IMR-90 (cell line): ENCODE measurements at regions not wholly inside any gene's neighbourhood (a gene's known extent, or its start where the extent isn't known, plus 50 kb on each side); places are given as distances from the start of the nearest gene placed in this dataset.

Experiments
- ATAC-seq: fragments of 200-7000 bp; cut with Tn5 transposase; 2 replicates; pipeline ENCODE4 v1.9.1; 2020; ENCODE audit warnings: low read depth, mild to moderate bottlenecking, moderate library complexity
- BruUV-seq: library from RNA; stranded (reverse); fragments of 400-500 nt; replicated peaks from 2 replicates; lab custom pipeline; 2021; lab: Mats Ljungman, UMichigan
- CTCF ChIA-PET: fragments of 300-600 bp; formaldehyde crosslinking; extraction: SDS; loops from one replicate; lab custom pipeline; 2021; ENCODE audit warnings: antibody characterized with exemption; lab: Yijun Ruan, JAX
- POLR2A ChIA-PET: fragments of 300-600 bp; sonication (Branson Sonifier 250); formaldehyde crosslinking; loops from one replicate; lab custom pipeline; 2022; ENCODE audit warnings: antibody characterized with exemption; ENCODE audit not compliant: unreplicated experiment; lab: Charles Lee
- DNase-seq: peaks from one replicate; pipeline ENCODE4 v3.0.0; 2013
- H2AFZ ChIP-seq: replicated peaks from 2 replicates; pipeline ENCODE3; 2013; ENCODE audit warnings: low read length, mild to moderate bottlenecking; ENCODE audit not compliant: poor library complexity
- H2AK5ac ChIP-seq: 2 replicates; pipeline ENCODE4 v1.6.1; 2013; ENCODE audit warnings: low read depth, low read length, inconsistent platforms
- H2AK9ac ChIP-seq: replicated peaks from 2 replicates; pipeline ENCODE3; 2013; ENCODE audit warnings: mild to moderate bottlenecking, low read depth, low read length, moderate library complexity; ENCODE audit not compliant: poor library complexity
- H2BK120ac ChIP-seq: 2 replicates; pipeline ENCODE4 v1.6.1; 2013; ENCODE audit warnings: low read depth, low read length, inconsistent platforms
- H2BK15ac ChIP-seq: 3 replicates; pipeline ENCODE4 v1.6.1; 2013; ENCODE audit warnings: low read depth, low read length, inconsistent platforms
- H2BK20ac ChIP-seq: 2 replicates; pipeline ENCODE4 v1.6.1; 2013; ENCODE audit warnings: low read depth, mild to moderate bottlenecking, inconsistent platforms, low read length, moderate library complexity
- H2BK5ac ChIP-seq: 2 replicates; pipeline ENCODE4 v1.6.1; 2013; ENCODE audit warnings: mild to moderate bottlenecking, low read depth, low read length, inconsistent platforms; ENCODE audit not compliant: poor library complexity, severe bottlenecking
- H3K14ac ChIP-seq: replicated peaks from 2 replicates; pipeline ENCODE4 v1.6.1; 2013; ENCODE audit warnings: low read depth, low read length, inconsistent platforms
- H3K18ac ChIP-seq: 2 replicates; pipeline ENCODE4 v1.6.1; 2013; ENCODE audit warnings: low read depth, low read length, control low read depth
- H3K23ac ChIP-seq: 2 replicates; pipeline ENCODE4 v1.6.1; 2013; ENCODE audit warnings: low read depth, low read length, inconsistent platforms
- H3K27ac ChIP-seq: 2 replicates; pipeline ENCODE4 v1.5.1; 2013; ENCODE audit warnings: mild to moderate bottlenecking, control low read depth, low read length; ENCODE audit not compliant: insufficient read depth
- H3K27me3 ChIP-seq: 2 replicates; pipeline ENCODE4 v1.6.1; 2013; ENCODE audit warnings: low read length; ENCODE audit not compliant: control insufficient read depth, insufficient read depth
- H3K36me3 ChIP-seq: 2 replicates; pipeline ENCODE4 v1.6.1; 2013; ENCODE audit warnings: low read length, mixed read lengths; ENCODE audit not compliant: control insufficient read depth, insufficient read depth
- H3K4ac ChIP-seq: 2 replicates; pipeline ENCODE4 v1.6.1; 2013; ENCODE audit warnings: low read depth, low read length, inconsistent platforms
- H3K4me1 ChIP-seq: 2 replicates; pipeline ENCODE4 v1.6.1; 2013; ENCODE audit warnings: low read length, mixed read lengths; ENCODE audit not compliant: control insufficient read depth, insufficient read depth
- H3K4me2 ChIP-seq: 2 replicates; pipeline ENCODE4 v1.6.1; 2013; ENCODE audit warnings: low read depth, mild to moderate bottlenecking, control low read depth, low read length, moderate library complexity
- H3K4me3 ChIP-seq: 2 replicates; pipeline ENCODE4 v1.5.1; 2013; ENCODE audit warnings: low read depth, mild to moderate bottlenecking, control low read depth, low read length, moderate library complexity; ENCODE audit not compliant: insufficient read depth
- H3K56ac ChIP-seq: 2 replicates; pipeline ENCODE4 v1.6.1; 2013; ENCODE audit warnings: low read length, inconsistent platforms; ENCODE audit not compliant: insufficient read depth; ENCODE audit errors: extremely low read depth
- H3K79me1 ChIP-seq, 2 experiments: 2 replicates each; pipeline ENCODE4 v1.6.1; 2013; ENCODE audit warnings: low read length in 2 of 2, inconsistent platforms in 1 of 2, low read depth in 1 of 2
- H3K9ac ChIP-seq: 2 replicates; pipeline ENCODE4 v1.6.1; 2013; ENCODE audit warnings: low read depth, low read length, control low read depth
- H3K9me1 ChIP-seq: 2 replicates; pipeline ENCODE4 v1.6.1; 2013; ENCODE audit warnings: low read length, inconsistent platforms; ENCODE audit not compliant: insufficient read depth
- H3K9me3 ChIP-seq: 2 replicates; pipeline ENCODE4 v1.6.1; 2013; ENCODE audit warnings: low read length; ENCODE audit not compliant: control insufficient read depth, insufficient read depth
- H4K20me1 ChIP-seq: 2 replicates; pipeline ENCODE4 v1.6.1; 2013; ENCODE audit warnings: low read length, inconsistent platforms; ENCODE audit not compliant: insufficient read depth
- H4K5ac ChIP-seq: 2 replicates; pipeline ENCODE4 v1.6.1; 2013; ENCODE audit warnings: mild to moderate bottlenecking, low read depth, low read length, control low read depth
- H4K8ac ChIP-seq, 2 experiments: 2 replicates each; pipeline ENCODE4 v1.6.1; 2013; ENCODE audit warnings: low read depth in 2 of 2, low read length in 2 of 2, control low read depth in 1 of 2, inconsistent platforms in 1 of 2
- H4K91ac ChIP-seq: 2 replicates; pipeline ENCODE4 v1.6.1; 2013; ENCODE audit warnings: low read depth, low read length, inconsistent platforms; ENCODE audit not compliant: insufficient read depth
- CEBPB ChIP-seq: IDR thresholded peaks from 2 replicates; pipeline ENCODE4 v1.6.1; 2012; ENCODE audit warnings: low read depth, low read length, improper control_type of control experiment
- CHD1 ChIP-seq: IDR thresholded peaks from 2 replicates; pipeline ENCODE4 v1.6.1; 2012; ENCODE audit warnings: low read depth, low read length, improper control_type of control experiment
- CTCF ChIP-seq: conservative IDR thresholded peaks from 2 replicates; pipeline ENCODE4 v1.5.1; 2012; ENCODE audit warnings: mild to moderate bottlenecking, low read depth, low read length, improper control_type of control experiment
- FOS ChIP-seq: fragments of 150-350 bp; IDR thresholded peaks from 2 replicates; pipeline ENCODE4 v1.6.1; 2016; ENCODE audit warnings: low read depth, low read length
- MAZ ChIP-seq: IDR thresholded peaks from 2 replicates; pipeline ENCODE4 v1.6.1; 2012; ENCODE audit warnings: low read depth, mild to moderate bottlenecking, low read length, improper control_type of control experiment, moderate library complexity, borderline replicate concordance
- MXI1 ChIP-seq: IDR thresholded peaks from 2 replicates; pipeline ENCODE4 v1.6.1; 2012; ENCODE audit warnings: low read depth, mild to moderate bottlenecking, low read length, moderate library complexity, borderline replicate concordance
- POLR2A ChIP-seq: IDR thresholded peaks from 2 replicates; pipeline ENCODE4 v1.6.1; 2012; ENCODE audit warnings: mild to moderate bottlenecking, low read depth, low read length
- RFX5 ChIP-seq: IDR thresholded peaks from 2 replicates; pipeline ENCODE4 v1.8.0; 2012; ENCODE audit warnings: low read depth, mild to moderate bottlenecking, low read length, moderate library complexity
- USF2 ChIP-seq: fragments of 150-350 bp; IDR thresholded peaks from 2 replicates; pipeline ENCODE4 v1.6.1; 2017; ENCODE audit warnings: mild to moderate bottlenecking, antibody characterized with exemption, low read length, low read depth
- WGBS, 2 experiments: methylation state at CpG; one replicate each; pipeline versions ENCODE4 v1.1.5 to v1.1.7; 2013; ENCODE audit warnings: missing lambda C conversion rate in 2 of 2; ENCODE audit not compliant: insufficient read length in 1 of 2; ENCODE audit errors: extremely low coverage in 2 of 2; 5-methylcytosine and 5-hydroxymethylcytosine counted together
- dilution Hi-C: fragments of 300-500 bp; cut with HindIII; formaldehyde crosslinking; loops from one replicate; pipeline ENCODE4 v1.14.3; 2018; ENCODE audit warnings: low sequenced_read_pairs; ENCODE audit not compliant: unreplicated experiment
- in situ Hi-C: fragments of 300-500 bp; cut with MboI; formaldehyde crosslinking; loops from 3 replicates; pipeline ENCODE4 v1.14.3; 2019; ENCODE audit warnings: low sequenced_read_pairs, inconsistent platforms, mixed read lengths
- intact Hi-C: fragments of 100-400 bp; cut with micrococcal nuclease; formaldehyde crosslinking; loops from 2 replicates; pipeline ENCODE4 v1.10.0; 2022

- no peak overlapping the region for H3K9ac ChIP-seq
- no peaks in the 10 kb centered on the region for H3K27me3 ChIP-seq
- peak overlapping the region; percentile 46; the same call in 1 of the 2 replicates for H3K18ac ChIP-seq
- peak overlapping the region; percentile 35 for H2AFZ ChIP-seq
- ChIA-PET CTCF (no interaction called here), POLR2A (no interaction called here)
- H3K23ac ChIP-seq, result no peak overlapping the region
- H4K5ac ChIP-seq, result no peak overlapping the region
- DNase-seq (no peak), ATAC-seq (no peak)
- no TSS peak for BruUV-seq
- no peaks in the 10 kb centered on the region for H3K79me1 ChIP-seq
- H3K4me3 ChIP-seq, result no peak overlapping the region
- H2BK120ac ChIP-seq, result 0 out of 2 replicates have a peak overlapping the region, but pooled peaks have one; percentile 2
- dilution Hi-C loops (no loop called here), intact Hi-C loops (no loop called here), in situ Hi-C loops (no loop called here)
- H4K8ac ChIP-seq, result no peak overlapping the region
- no peak for TF ChIP-seq POLR2A
- no peak for TF ChIP-seq CHD1
- no peak for TF ChIP-seq FOS
- no peak for TF ChIP-seq MAZ
- TF ChIP-seq MXI1, result no peak
- TF ChIP-seq CEBPB, result no peak
- TF ChIP-seq CTCF, result no peak
- TF ChIP-seq USF2, result no peak
- no peak for TF ChIP-seq RFX5
- no peak overlapping the region for H3K27ac ChIP-seq
- H4K91ac ChIP-seq, result no peak overlapping the region; the same call in 1 of the 2 replicates
- H3K4ac ChIP-seq, result no peak overlapping the region
- H3K14ac ChIP-seq, result no peak overlapping the region
- no peak overlapping the region for H3K56ac ChIP-seq
- peak overlapping the region; percentile 44; the same call in 1 of the 3 replicates for H2BK15ac ChIP-seq
- no peaks in the 10 kb centered on the region for H3K9me3 ChIP-seq
- H2BK5ac ChIP-seq, result no peak overlapping the region
- H2BK20ac ChIP-seq, result peak overlapping the region; percentile 44; the same call in 1 of the 2 replicates
- H2AK5ac ChIP-seq, result peak overlapping the region; percentile 23; the same call in 1 of the 2 replicates
- peaks cover 4% of the 10 kb centered on the region; the same call in 1 of the 2 replicates for H3K9me1 ChIP-seq
- H3K36me3 ChIP-seq, result no peaks in the 10 kb centered on the region
- no peaks in the 10 kb centered on the region for H4K20me1 ChIP-seq
- WGBS, 2 experiments, result 0% methylated on average over 1 of the region's 1 CpG; no CpG with 5 or more reads in 1 of the 2 experiments
- H3K4me2 ChIP-seq, result no peak overlapping the region
- no peak overlapping the region for H2AK9ac ChIP-seq
- peaks cover 10% of the 10 kb centered on the region for H3K4me1 ChIP-seq
Measured at GRCh38 chr14:53331921-53332320, 178.8 kb upstream of the DDHD1 start.
